ENCODE measurements at regions not wholly inside any gene's neighbourhood (a gene's known extent, or its start where the extent isn't known, plus 50 kb on each side); places are given as distances from the start of the nearest gene placed in this dataset.
"Not testable (repeated sequence)": the region's sequence is repeated elsewhere in the genome, so short reads cannot be mapped to it uniquely, and the experiment has no call there.

DNA sequence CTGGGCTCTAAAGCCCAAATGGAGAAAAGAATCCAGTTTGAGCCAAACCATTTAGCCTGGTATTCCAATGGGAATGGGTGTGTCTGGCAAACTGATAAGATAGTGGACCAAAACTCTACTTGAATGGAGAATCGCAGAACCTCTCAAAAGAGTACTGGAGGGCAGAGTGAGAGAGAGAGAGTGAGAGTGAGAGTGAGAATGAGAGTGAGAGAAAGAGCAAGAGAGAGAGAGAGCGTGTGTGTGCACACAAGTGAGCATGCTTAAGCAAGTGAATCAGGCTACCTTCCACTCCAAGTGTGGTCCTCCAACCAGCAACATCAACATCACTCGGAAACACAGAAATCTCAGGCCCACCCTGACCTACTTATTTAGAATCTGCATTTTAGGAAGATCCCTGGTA is 58.8 kb downstream of the UQCRFS1 start:
- no peaks in the 10 kb centered on the region for H3K27me3 ChIP-seq (replicated peaks in 1 of 2; ENCODE audit: control insufficient read depth in 2 of 2, extremely low read depth in 1 of 2, insufficient read depth in 2 of 2, low read length in 1 of 2)
- ChIA-PET CTCF (no interaction called here), POLR2A (no interaction called here)
- Mint-ChIP-seq H3K9me3 (peaks cover 21 to 48% (median 35%) of the 10 kb centered on the region in 3 donors), H3K4me3 (no peak overlapping the region), H3K4me1 (no peaks in the 10 kb centered on the region), H3K27ac (no peak overlapping the region), H3K27me3 (peaks cover 0 to 1% of the 10 kb centered on the region in 2 donors), H3K36me3 (no peaks in the 10 kb centered on the region)
- H3K27ac ChIP-seq (ENCODE audit: low read length): no peak overlapping the region
- H3K9me3 ChIP-seq: no peaks in the 10 kb centered on the region
- no peaks in the 10 kb centered on the region for H3K36me3 ChIP-seq (ENCODE audit: control insufficient read depth in 2 of 2, extremely low read depth in 1 of 2, insufficient read depth in 1 of 2, low read length in 1 of 2)
- no peaks in the 10 kb centered on the region for H3K4me1 ChIP-seq (ENCODE audit: control insufficient read depth in 1 of 2, extremely low read depth in 1 of 2, insufficient read depth in 2 of 2, low read length in 2 of 2)
- 100% methylated on average over 1 of the region's 3 CpGs for WGBS (ENCODE audit: insufficient coverage)
- DNase-seq (no peak), ATAC-seq (replicated peaks in 1 of 4) (no peak)
- no peak overlapping the region for H3K4me3 ChIP-seq (ENCODE audit: control insufficient read depth in 1 of 2, extremely low read depth in 1 of 2, low read length in 1 of 2)

DNA sequence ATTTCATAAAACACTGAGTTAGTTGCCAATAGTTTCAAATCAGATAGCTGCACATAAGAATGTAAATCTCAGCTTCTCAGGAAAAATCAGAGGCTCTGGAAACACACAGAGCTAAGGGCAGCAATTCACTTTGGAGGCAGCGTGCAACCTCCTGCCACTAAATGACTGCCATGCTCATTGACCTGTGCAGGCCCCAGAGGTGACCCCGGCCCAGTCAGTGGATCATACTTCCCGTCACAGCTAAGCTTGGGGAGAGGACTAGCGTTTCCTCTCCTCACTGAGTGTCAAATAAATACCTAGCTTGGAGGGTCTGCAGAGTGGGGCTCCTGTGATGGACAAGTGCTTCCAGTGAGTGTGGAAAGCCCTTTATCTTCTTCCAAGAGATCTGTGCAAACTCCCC is 67.2 kb downstream of the UQCRFS1 start:
- ATAC-seq (replicated peaks in 1 of 4): no peak
- Mint-ChIP-seq H3K4me3 (no peak overlapping the region), H3K9me3 (peaks cover 2 to 8% (median 5%) of the 10 kb centered on the region in 3 donors), H3K27ac (no peak overlapping the region), H3K4me1 (no peaks in the 10 kb centered on the region), H3K36me3 (no peaks in the 10 kb centered on the region), H3K27me3 (peaks cover 0 to 7% of the 10 kb centered on the region in 2 donors)
- ChIA-PET POLR2A (no interaction called here), CTCF (no interaction called here)
- Histone ChIP-seq H3K4me1 (ENCODE audit: control insufficient read depth in 1 of 2, extremely low read depth in 1 of 2, insufficient read depth in 2 of 2, low read length in 2 of 2) (no peaks in the 10 kb centered on the region), H3K36me3 (ENCODE audit: control insufficient read depth in 2 of 2, extremely low read depth in 1 of 2, insufficient read depth in 1 of 2, low read length in 1 of 2) (no peaks in the 10 kb centered on the region), H3K27me3 (replicated peaks in 1 of 2; ENCODE audit: control insufficient read depth in 2 of 2, extremely low read depth in 1 of 2, insufficient read depth in 2 of 2, low read length in 1 of 2) (peaks cover 0 to 2% of the 10 kb centered on the region in 2 experiments), H3K9me3 (no peaks in the 10 kb centered on the region), H3K27ac (ENCODE audit: low read length) (no peak overlapping the region), H3K4me3 (ENCODE audit: control insufficient read depth in 1 of 2, extremely low read depth in 1 of 2, low read length in 1 of 2) (no peak overlapping the region)
- DNase-seq: no peak
- 71% methylated on average over 1 of the region's 4 CpGs for WGBS (ENCODE audit: insufficient coverage)

DNA sequence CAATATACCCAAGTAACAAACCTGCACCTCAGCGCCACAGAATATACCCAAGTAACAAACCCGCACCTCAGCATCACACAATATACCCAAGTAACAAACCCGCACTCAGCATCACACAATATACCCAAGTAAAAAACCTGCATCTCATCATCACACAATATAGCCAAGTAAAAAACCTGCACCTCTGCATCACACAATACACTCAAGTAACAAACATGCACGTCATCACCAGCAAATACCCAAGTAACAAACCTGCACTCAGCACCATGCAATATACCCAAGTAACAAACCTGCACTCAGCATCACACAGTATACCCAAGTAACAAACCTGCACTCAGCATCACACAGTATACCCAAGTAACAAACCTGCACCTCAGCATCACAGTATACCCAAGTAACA is 69.8 kb downstream of the UQCRFS1 start:
- no peak overlapping the region for H3K27ac ChIP-seq (ENCODE audit: low read length)
- H3K27me3 ChIP-seq (replicated peaks in 1 of 2; ENCODE audit: control insufficient read depth in 2 of 2, extremely low read depth in 1 of 2, insufficient read depth in 2 of 2, low read length in 1 of 2): peaks cover 0 to 2% of the 10 kb centered on the region in 2 experiments
- Mint-ChIP-seq H3K4me3 (no peak overlapping the region), H3K27me3 (peaks cover 0 to 7% of the 10 kb centered on the region in 2 donors), H3K4me1 (no peaks in the 10 kb centered on the region), H3K9me3 (peaks cover 5 to 23% (median 22%) of the 10 kb centered on the region in 3 donors), H3K36me3 (no peaks in the 10 kb centered on the region), H3K27ac (no peak overlapping the region)
- DNase-seq (no peak), ATAC-seq (replicated peaks in 1 of 4) (no peak)
- H3K4me1 ChIP-seq (ENCODE audit: control insufficient read depth in 1 of 2, extremely low read depth in 1 of 2, insufficient read depth in 2 of 2, low read length in 2 of 2): no peaks in the 10 kb centered on the region
- ChIA-PET POLR2A (no interaction called here), CTCF (no interaction called here)
- H3K36me3 ChIP-seq (ENCODE audit: control insufficient read depth in 2 of 2, extremely low read depth in 1 of 2, insufficient read depth in 1 of 2, low read length in 1 of 2): no peaks in the 10 kb centered on the region
- H3K4me3 ChIP-seq (ENCODE audit: control insufficient read depth in 1 of 2, extremely low read depth in 1 of 2, low read length in 1 of 2): no peak overlapping the region
- peaks cover 2% of the 10 kb centered on the region for H3K9me3 ChIP-seq
- WGBS (ENCODE audit: insufficient coverage): 83% methylated on average over 4 of the region's 4 CpGs

DNA sequence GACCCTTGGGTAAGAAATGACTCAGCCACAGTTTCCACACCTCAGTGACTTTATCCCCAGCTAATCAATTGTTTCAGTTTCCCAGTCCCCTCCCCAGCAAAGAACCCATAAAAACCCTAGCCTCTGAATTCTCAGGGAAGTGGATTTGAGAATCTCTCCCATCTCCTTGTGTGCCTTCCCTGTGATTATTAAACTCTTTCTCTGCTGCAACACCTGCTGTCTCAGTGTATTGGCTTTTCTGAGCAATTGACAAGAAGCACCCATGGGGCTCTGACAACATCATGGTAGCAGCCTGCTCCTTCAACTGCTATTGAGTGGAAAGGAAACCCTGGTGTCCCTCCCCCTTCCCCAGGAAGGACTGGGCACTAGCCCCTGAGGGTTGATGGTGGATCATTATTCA is 73.7 kb downstream of the UQCRFS1 start:
- no peak overlapping the region for H3K4me3 Mint-ChIP-seq
- H3K27ac Mint-ChIP-seq: no peak overlapping the region
- H3K36me3 Mint-ChIP-seq: no peaks in the 10 kb centered on the region
- CTCF ChIA-PET: no interaction called here
- DNase-seq: no peak
- ATAC-seq (replicated peaks in 1 of 4): no peak
- no peaks in the 10 kb centered on the region for H3K27me3 Mint-ChIP-seq
- no peak overlapping the region for H3K4me3 ChIP-seq (ENCODE audit: control insufficient read depth in 1 of 2, extremely low read depth in 1 of 2, low read length in 1 of 2)
- peaks cover 24 to 47% (median 36%) of the 10 kb centered on the region in 3 donors for H3K9me3 Mint-ChIP-seq
- H3K36me3 ChIP-seq (ENCODE audit: control insufficient read depth in 2 of 2, extremely low read depth in 1 of 2, insufficient read depth in 1 of 2, low read length in 1 of 2): no peaks in the 10 kb centered on the region
- H3K4me1 Mint-ChIP-seq: no peaks in the 10 kb centered on the region
- H3K27me3 ChIP-seq (replicated peaks in 1 of 2; ENCODE audit: control insufficient read depth in 2 of 2, extremely low read depth in 1 of 2, insufficient read depth in 2 of 2, low read length in 1 of 2): peaks cover 0 to 2% of the 10 kb centered on the region in 2 experiments
- H3K4me1 ChIP-seq (ENCODE audit: control insufficient read depth in 1 of 2, extremely low read depth in 1 of 2, insufficient read depth in 2 of 2, low read length in 2 of 2): no peaks in the 10 kb centered on the region
- no peak overlapping the region for H3K27ac ChIP-seq (ENCODE audit: low read length)
- POLR2A ChIA-PET: no interaction called here
- peaks cover 2% of the 10 kb centered on the region for H3K9me3 ChIP-seq

DNA sequence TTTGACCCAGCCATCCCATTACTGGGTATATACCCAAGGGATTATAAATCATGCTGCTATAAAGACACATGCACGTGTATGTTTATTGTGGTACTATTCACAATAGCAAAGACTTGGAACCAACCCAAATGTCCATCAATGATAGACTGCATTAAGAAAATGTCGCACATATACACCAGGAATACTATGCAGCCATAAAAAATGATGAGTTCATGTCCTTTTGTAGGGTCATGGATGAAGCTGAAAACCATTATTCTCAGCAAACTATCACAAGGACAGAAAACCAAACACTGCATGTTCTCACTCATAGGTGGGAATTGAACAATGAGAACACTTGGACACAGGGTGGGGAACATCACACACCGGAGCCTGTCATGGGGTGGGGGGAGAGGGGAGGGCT is 74.7 kb downstream of the UQCRFS1 start:
- H3K27me3 ChIP-seq (replicated peaks in 1 of 2; ENCODE audit: control insufficient read depth in 2 of 2, extremely low read depth in 1 of 2, insufficient read depth in 2 of 2, low read length in 1 of 2); H3K36me3 ChIP-seq (ENCODE audit: control insufficient read depth in 2 of 2, extremely low read depth in 1 of 2, insufficient read depth in 1 of 2, low read length in 1 of 2); H3K36me3 Mint-ChIP-seq; DNase-seq; H3K27ac Mint-ChIP-seq; H3K4me1 ChIP-seq (ENCODE audit: control insufficient read depth in 1 of 2, extremely low read depth in 1 of 2, insufficient read depth in 2 of 2, low read length in 2 of 2); ATAC-seq (replicated peaks in 1 of 4); POLR2A ChIA-PET; CTCF ChIA-PET; H3K9me3 ChIP-seq; H3K4me1 Mint-ChIP-seq; H3K27me3 Mint-ChIP-seq; H3K4me3 ChIP-seq (ENCODE audit: control insufficient read depth in 1 of 2, extremely low read depth in 1 of 2, low read length in 1 of 2); H3K4me3 Mint-ChIP-seq; H3K27ac ChIP-seq (ENCODE audit: low read length): not testable (repeated sequence)
- no CpG with 5 or more reads among the region's 3 CpGs for WGBS (ENCODE audit: insufficient coverage)
- peaks cover 26 to 53% (median 33%) of the 10 kb centered on the region in 3 donors for H3K9me3 Mint-ChIP-seq

DNA sequence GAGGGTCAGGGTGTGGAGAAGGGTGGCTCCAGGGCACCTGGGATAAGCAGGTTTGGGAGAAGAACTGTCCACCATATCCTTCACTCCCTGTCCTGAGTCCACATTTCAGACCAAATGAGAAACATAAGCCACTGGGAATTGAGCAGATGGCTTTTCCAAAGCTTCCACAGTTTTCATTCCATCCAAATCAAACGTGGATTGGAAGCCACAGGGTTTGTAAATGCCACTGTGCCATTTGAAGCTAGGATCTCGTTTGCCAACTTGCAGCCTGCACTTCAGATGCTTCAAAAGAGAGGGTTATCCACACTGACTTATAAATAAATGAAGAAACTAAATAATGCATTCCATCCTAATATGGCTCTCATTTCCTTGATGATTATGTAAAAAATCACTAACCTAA is 81.5 kb downstream of the UQCRFS1 start:
- Mint-ChIP-seq H3K27me3 (peaks cover 1 to 5% of the 10 kb centered on the region in 2 donors), H3K4me3 (no peak overlapping the region), H3K27ac (no peak overlapping the region), H3K4me1 (no peaks in the 10 kb centered on the region), H3K36me3 (no peaks in the 10 kb centered on the region), H3K9me3 (peaks cover 9 to 19% (median 13%) of the 10 kb centered on the region in 3 donors)
- CTCF ChIA-PET: no interaction called here
- H3K4me3 ChIP-seq (ENCODE audit: control insufficient read depth in 1 of 2, extremely low read depth in 1 of 2, low read length in 1 of 2): no peak overlapping the region
- ATAC-seq (replicated peaks in 1 of 4) (no peak), DNase-seq (no peak)
- H3K27ac ChIP-seq (ENCODE audit: low read length): no peak overlapping the region
- POLR2A ChIA-PET: no interaction called here
- peaks cover 0 to 12% of the 10 kb centered on the region in 2 experiments for H3K27me3 ChIP-seq (replicated peaks in 1 of 2; ENCODE audit: control insufficient read depth in 2 of 2, extremely low read depth in 1 of 2, insufficient read depth in 2 of 2, low read length in 1 of 2)
- no peaks in the 10 kb centered on the region for H3K36me3 ChIP-seq (ENCODE audit: control insufficient read depth in 2 of 2, extremely low read depth in 1 of 2, insufficient read depth in 1 of 2, low read length in 1 of 2)
- no peaks in the 10 kb centered on the region for H3K9me3 ChIP-seq
- no CpG with 5 or more reads among the region's 2 CpGs for WGBS (ENCODE audit: insufficient coverage)
- no peaks in the 10 kb centered on the region for H3K4me1 ChIP-seq (ENCODE audit: control insufficient read depth in 1 of 2, extremely low read depth in 1 of 2, insufficient read depth in 2 of 2, low read length in 2 of 2)

DNA sequence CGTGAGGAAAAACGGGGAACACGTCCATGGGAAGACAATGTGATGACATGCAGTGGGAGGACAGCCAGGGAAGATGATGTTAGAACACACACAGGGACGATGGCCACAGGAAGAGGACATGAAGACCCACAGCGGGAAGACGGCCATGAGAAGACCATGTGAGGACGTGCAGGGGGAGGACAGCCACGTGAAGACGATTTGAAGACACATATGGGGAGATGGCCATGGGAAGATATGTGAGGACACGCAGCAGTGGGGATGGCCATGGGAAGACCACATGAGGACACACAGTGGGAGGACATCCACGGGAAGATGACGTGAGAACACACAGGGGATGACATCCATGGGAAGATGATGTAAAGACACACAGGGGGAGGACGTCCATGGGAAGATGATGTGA is 83.8 kb downstream of the UQCRFS1 start:
- ChIA-PET POLR2A (no interaction called here), CTCF (no interaction called here)
- peaks cover 0 to 6% (median 5%) of the 10 kb centered on the region in 3 donors for H3K9me3 Mint-ChIP-seq
- H3K4me3 Mint-ChIP-seq: no peak overlapping the region
- DNase-seq (no peak), ATAC-seq (replicated peaks in 1 of 4) (no peak)
- no peaks in the 10 kb centered on the region for H3K36me3 Mint-ChIP-seq
- peaks cover 0 to 15% of the 10 kb centered on the region in 2 experiments for H3K27me3 ChIP-seq (replicated peaks in 1 of 2; ENCODE audit: control insufficient read depth in 2 of 2, extremely low read depth in 1 of 2, insufficient read depth in 2 of 2, low read length in 1 of 2)
- no peaks in the 10 kb centered on the region for H3K4me1 Mint-ChIP-seq
- 76% methylated on average over 13 of the region's 13 CpGs for WGBS (ENCODE audit: insufficient coverage)
- H3K36me3 ChIP-seq (ENCODE audit: control insufficient read depth in 2 of 2, extremely low read depth in 1 of 2, insufficient read depth in 1 of 2, low read length in 1 of 2): no peaks in the 10 kb centered on the region
- H3K27me3 Mint-ChIP-seq: peaks cover 3 to 12% of the 10 kb centered on the region in 2 donors
- H3K4me1 ChIP-seq (ENCODE audit: control insufficient read depth in 1 of 2, extremely low read depth in 1 of 2, insufficient read depth in 2 of 2, low read length in 2 of 2): no peaks in the 10 kb centered on the region
- H3K27ac ChIP-seq (ENCODE audit: low read length): no peak overlapping the region
- no peaks in the 10 kb centered on the region for H3K9me3 ChIP-seq
- H3K4me3 ChIP-seq (ENCODE audit: control insufficient read depth in 1 of 2, extremely low read depth in 1 of 2, low read length in 1 of 2): no peak overlapping the region
- no peak overlapping the region for H3K27ac Mint-ChIP-seq
